GM18873 (cell line): ENCODE measurements at regions not wholly inside any gene's neighbourhood (a gene's known extent, or its start where the extent isn't known, plus 50 kb on each side); places are given as distances from the start of the nearest gene placed in this dataset.
"Not testable (repeated sequence)": the region's sequence is repeated elsewhere in the genome, so short reads cannot be mapped to it uniquely, and the experiment has no call there.

ENCODE experiments used
- ATAC-seq: cut with Tn5 transposase; IDR thresholded peaks from one replicate; pipeline ENCODE4 v1.9.1; 2021; ENCODE audit warnings: mild to moderate bottlenecking, moderate library complexity, moderate number of reproducible peaks; ENCODE audit not compliant: unreplicated experiment, low FRiP score

- no peak for ATAC-seq
Measured at GRCh38 chr13:83732755-83733154, 149.5 kb downstream of the SLITRK1 start.

- ATAC-seq = no peak
Measured at GRCh38 chr13:83731113-83731512, 151.2 kb downstream of the SLITRK1 start.

GRCh38 chr13:83730674-83731073, 151.6 kb downstream of the SLITRK1 start:
- ATAC-seq = no peak

GRCh38 chr13:83722443-83722842, 159.8 kb downstream of the SLITRK1 start:
- no peak for ATAC-seq

GRCh38 chr13:83716121-83716520, 166.2 kb downstream of the SLITRK1 start:
- no peak for ATAC-seq

- no peak for ATAC-seq
Measured at GRCh38 chr13:83714236-83714635, 168.0 kb downstream of the SLITRK1 start.

- no peak for ATAC-seq
Measured at GRCh38 chr13:83710133-83710515, 172.2 kb downstream of the SLITRK1 start.

GRCh38 chr13:83709426-83710132, 172.7 kb downstream of the SLITRK1 start:
- ATAC-seq = no peak

GRCh38 chr13:83702021-83702420, 180.3 kb downstream of the SLITRK1 start:
- no peak for ATAC-seq

- no peak for ATAC-seq
Measured at GRCh38 chr13:83692800-83693199, 189.5 kb downstream of the SLITRK1 start.

- no peak for ATAC-seq
Measured at GRCh38 chr13:83691966-83692365, 190.3 kb downstream of the SLITRK1 start.

- ATAC-seq = no peak
Measured at GRCh38 chr13:83681547-83681946, 200.7 kb downstream of the SLITRK1 start.

GRCh38 chr13:83677985-83678384, 204.3 kb downstream of the SLITRK1 start:
- no peak for ATAC-seq

GRCh38 chr13:83672612-83673011, 209.7 kb downstream of the SLITRK1 start:
- ATAC-seq = no peak

- ATAC-seq = no peak
Measured at GRCh38 chr13:83667606-83668005, 214.7 kb downstream of the SLITRK1 start.

GRCh38 chr13:83666141-83666540, 216.1 kb downstream of the SLITRK1 start:
- ATAC-seq = no peak

- ATAC-seq = no peak
Measured at GRCh38 chr13:83657281-83657680, 225.0 kb downstream of the SLITRK1 start.

GRCh38 chr13:83642617-83643016, 239.7 kb downstream of the SLITRK1 start:
- ATAC-seq = not testable (repeated sequence)

- ATAC-seq = no peak
Measured at GRCh38 chr13:83634601-83635000, 247.7 kb downstream of the SLITRK1 start.

GRCh38 chr13:83633746-83634145, 248.5 kb downstream of the SLITRK1 start:
- ATAC-seq = no peak

GRCh38 chr13:83622422-83622784, 259.9 kb downstream of the SLITRK1 start:
- ATAC-seq = no peak

GRCh38 chr13:83621765-83622421, 260.4 kb downstream of the SLITRK1 start:
- no peak for ATAC-seq
